ENCODE measurements at regions not wholly inside any gene's neighbourhood (a gene's known extent, or its start where the extent isn't known, plus 50 kb on each side); places are given as distances from the start of the nearest gene placed in this dataset.

DNA sequence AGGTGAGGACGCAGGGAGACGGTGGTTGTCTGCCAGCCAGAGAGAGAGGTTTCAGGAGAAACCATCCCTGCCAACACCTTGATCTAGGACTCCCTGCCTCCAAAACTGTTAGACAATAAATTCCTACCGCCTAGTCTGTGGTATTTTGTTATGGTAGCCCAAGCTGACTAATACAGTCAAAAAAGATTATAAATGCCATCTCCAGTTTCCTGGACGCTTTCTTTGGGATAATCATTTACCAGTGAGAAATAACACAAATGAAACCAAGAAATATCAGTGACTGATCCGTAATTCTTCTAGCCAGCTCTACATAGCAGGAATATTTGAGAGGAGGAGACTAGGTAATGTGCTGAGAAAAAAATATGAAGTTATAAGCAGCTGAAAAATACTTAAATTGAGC, 707.8 kb upstream of the LMCD1 start:
- DNase-seq: no peak

GRCh38 chr3:7798276-7798675, 703.3 kb upstream of the LMCD1 start:
- DNase-seq: no peak

GRCh38 chr3:7800006-7800780, 701.4 kb upstream of the LMCD1 start:
- no peak for DNase-seq

GRCh38 chr3:7812490-7812889, 689.1 kb upstream of the LMCD1 start:
- no peak for DNase-seq

DNA sequence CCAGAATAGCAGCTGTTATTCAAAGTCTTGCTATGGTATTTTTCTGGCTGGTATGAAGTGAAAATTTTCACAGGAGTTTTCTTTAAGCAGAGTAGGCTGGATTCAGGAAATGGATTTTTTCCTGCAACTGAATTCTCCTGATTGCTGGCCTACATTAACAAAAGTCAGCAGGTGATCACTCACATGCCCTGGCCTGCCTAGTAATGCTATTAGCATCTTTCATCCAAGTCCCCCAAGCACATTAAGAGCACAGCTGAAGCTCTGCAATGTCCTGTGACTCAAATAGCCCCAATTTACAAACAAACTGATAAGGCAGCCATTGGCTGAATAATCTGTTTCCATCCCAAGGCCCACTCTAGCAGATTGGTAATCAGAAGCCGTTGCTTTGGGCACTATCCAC, 688.3 kb upstream of the LMCD1 start:
- DNase-seq: no peak

DNA sequence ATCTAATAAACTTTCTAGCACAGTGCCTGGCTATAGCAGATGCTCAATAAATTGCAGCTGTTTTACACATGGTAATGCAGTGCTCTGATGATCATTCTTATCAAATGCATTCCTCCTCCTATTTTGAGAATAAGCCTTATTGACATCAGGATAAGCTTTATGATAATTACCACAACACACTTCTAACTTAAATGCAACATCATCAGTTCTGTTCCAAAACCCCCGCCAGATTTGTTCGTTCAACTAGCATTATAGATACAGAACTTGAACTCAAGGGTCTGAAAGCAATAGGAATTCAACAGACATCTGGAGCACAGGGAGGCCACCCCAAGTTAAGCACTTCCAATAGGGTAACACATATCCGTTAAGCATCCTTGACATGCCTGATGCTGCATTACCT, 684.4 kb upstream of the LMCD1 start:
- no peak for DNase-seq

GRCh38 chr3:7820969-7821368, 680.7 kb upstream of the LMCD1 start:
- no peak for DNase-seq

DNA sequence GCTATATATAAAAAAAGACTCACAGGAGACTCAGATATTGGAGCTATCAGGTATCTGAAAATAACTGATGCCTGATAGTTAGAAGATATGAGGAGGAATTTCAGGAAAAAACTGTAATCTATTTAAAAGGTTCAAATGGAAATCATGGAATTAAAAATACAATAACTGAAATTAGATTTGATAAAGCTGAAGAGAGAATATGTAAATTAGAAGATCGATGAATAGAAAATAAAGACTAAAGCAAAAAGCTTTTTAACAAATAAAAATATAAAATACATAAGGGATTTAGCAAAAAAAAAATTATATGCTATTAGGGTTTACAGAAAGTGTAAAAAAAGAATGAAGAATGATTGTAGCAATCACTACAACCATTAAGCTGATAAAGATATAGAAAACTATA, 679.8 kb upstream of the LMCD1 start:
- no peak for DNase-seq

DNA sequence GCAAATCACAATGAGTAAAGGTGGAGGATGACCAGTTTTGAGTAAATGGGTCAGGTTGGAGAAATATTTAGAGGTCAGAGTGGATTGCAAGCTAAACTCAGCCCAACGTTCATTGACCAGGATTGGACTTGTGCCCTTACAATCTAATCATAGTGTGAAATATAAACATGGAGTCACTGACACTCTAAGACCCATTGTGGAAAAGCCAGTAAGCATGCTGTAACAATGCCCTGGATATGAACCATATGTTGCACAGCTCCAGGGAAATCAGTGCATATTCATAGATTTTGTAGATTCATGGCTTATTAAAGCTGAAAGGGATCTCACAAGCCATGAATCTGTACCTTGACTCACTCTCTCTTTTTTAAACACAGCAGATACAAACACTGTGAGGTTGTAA, 660.2 kb upstream of the LMCD1 start:
- peak; percentile 37 for DNase-seq

- peak; percentile 14 for DNase-seq
Observed at GRCh38 chr3:7843441-7843840, 658.2 kb upstream of the LMCD1 start.

GRCh38 chr3:7847021-7847420, 654.6 kb upstream of the LMCD1 start:
- no peak for DNase-seq

DNA sequence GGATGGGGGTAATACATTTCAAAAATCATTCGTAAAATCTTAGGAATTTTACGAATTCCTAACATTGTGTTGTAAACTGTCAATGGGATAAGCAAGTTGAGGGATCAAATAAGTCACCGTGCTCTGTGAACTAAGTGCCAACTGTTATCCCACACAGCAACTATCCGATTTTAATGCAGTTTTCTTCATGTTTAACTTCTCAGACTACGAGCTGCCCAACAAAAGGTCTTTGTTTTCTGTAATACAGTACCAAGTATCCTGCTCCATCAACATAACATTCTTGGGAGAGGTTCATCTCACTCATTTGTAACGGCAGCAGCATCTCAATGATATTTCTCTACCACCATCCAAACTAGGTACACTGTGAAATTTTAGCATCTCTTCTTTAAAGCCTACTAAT, 654.1 kb upstream of the LMCD1 start:
- no peak for DNase-seq

GRCh38 chr3:7854266-7854665, 647.4 kb upstream of the LMCD1 start:
- no peak for DNase-seq

DNA sequence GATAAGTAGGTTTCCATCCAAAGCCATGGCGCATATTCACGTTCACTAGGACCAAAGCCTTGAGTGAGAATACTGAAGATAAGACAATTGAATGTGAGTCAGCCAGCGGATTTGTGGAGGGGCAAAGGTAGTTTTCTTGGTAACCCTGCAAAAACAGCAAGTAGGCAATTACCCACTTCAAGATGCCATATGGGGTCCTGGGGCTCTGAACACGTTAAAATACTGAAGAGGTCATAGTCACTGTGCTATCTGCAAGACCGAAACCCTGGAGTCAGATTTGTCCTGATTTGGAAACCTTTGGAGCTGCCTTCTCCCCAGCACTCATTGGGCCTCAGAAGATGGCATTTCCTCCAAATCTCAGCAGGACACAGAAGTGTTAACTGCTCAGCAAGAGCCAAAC, 646.9 kb upstream of the LMCD1 start:
- no peak for DNase-seq

GRCh38 chr3:7865611-7866010, 636.0 kb upstream of the LMCD1 start:
- DNase-seq: no peak

DNA sequence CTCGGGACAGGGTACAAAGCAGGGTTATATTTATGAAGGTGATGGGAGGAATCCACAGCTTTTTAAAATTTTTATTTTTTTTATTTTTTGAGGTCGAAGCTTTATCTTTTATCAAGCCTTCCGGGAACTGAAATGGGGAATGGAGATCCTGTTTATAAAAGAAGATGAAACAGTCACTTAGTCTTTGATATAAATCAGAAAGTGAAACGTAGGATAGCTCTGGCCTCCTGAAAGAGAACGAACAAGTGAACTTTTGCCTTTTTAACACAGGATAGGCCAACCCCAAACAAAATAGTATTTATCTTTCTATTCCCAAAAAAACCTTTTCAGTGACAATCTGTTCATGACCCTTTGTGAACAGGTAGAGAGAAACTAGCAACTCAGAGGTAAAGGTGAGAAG, 634.0 kb upstream of the LMCD1 start:
- DNase-seq: no peak

GRCh38 chr3:7871003-7871560, 630.5 kb upstream of the LMCD1 start:
- DNase-seq: peak; percentile 48

DNA sequence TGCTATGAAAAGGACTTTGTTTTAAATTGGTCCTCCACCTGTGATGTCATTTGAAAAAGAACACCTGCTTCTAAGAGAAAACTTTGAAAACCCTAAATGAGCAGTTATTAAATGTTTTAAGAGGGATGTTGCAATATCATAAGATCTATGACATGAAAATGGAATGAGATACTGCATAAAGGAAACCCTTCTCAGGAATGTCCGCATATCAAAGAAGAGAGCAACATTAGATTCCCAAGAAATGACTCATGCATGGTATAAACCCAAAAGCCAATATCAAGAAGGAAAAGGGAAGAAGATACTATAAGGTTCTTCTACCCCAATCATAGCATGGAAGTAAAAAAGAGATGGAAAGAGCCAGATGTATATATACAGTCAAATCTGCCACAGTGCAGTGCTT, 627.5 kb upstream of the LMCD1 start:
- DNase-seq: no peak

GRCh38 chr3:7875925-7876324, 625.7 kb upstream of the LMCD1 start:
- peak; percentile 8 for DNase-seq

DNA sequence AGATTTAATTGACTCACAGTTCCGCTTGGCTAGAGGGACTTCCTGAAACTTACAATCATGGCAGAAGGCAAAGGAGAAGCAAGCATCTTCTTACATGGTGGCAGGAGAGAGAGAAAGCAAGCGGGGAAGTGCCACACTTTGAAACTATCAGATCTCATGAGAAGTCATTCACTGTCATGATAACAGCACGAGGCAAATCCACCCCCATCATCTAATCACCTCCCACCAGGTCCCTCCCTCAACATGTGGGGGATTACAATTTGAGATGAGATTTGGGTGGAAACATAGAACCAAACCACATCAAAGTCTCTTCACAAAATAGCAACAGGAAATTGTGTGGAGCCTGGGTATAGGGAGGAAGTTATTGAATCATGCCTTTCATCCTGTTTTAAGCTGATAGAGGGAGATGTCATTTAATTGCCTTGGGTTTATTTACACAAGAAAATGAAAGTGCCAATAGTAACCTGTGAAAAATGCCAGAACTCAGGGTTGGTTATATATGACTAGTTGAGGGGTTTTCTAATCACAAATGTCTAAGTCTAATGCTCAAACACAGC, 624.8 kb upstream of the LMCD1 start:
- DNase-seq: peak; percentile 15

DNA sequence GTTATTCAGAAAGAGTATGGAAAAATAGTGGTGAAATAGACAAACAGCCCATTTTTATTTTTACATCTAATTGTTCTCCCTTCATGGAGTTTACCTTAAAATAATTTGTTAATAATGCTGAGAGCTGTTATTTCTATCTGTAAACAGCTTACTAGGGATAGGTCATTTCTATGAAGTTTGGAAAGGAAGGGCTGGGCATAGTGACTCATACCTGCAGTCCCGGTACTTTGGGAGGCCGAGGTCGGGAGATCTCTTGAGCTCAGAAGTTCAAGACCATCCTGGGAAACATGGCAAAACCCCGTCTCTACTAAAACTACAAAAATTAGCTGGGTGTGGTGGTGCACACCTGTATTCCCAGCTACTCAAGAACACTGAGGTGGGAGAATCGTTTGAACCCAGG, 624.3 kb upstream of the LMCD1 start:
- DNase-seq: no peak

GRCh38 chr3:7879572-7879971, 622.1 kb upstream of the LMCD1 start:
- no peak for DNase-seq

DNA sequence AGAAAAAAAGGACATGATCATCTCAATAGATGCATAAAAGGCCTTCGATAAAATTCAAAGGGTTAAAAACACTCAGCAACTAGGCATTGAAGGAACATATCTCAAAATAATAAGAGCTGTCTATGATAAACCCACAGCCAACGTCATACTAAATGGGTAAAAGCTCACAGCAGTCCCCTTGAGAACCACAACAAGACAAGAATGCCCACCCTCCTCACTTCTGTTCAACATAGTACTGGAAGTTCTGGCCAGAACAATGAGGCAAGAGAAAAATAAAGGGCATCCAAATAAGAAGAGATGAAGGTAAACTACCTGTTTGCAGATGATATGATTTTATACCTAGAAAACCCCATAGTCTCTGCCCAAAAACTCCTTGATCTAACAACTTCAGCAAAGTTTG, 619.7 kb upstream of the LMCD1 start:
- DNase-seq: no peak

DNA sequence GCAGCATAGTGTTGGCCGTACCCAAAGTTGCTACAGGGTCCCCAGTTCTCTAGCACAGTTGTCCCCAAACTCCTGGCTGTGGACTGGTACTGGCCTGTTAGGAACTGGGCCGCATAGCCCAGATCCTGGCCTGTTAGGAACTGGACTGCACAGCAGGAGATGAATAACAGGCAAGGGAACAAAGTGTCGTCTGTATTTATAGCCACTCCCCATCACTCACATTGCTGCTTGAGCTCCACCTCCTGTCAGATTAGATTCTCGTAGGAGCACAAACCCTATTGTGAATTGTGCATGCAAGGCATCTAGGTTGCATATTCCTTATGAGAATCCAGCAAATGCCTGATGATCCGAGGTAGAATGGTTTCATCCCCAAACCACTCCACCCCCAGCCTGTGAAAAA, 604.0 kb upstream of the LMCD1 start:
- no peak for DNase-seq
